ENCODE measurements at regions not wholly inside any gene's neighbourhood (a gene's known extent, or its start where the extent isn't known, plus 50 kb on each side); places are given as distances from the start of the nearest gene placed in this dataset.

- Histone ChIP-seq H2AFZ (replicated peaks; ENCODE audit: low read length, poor library complexity) (no peak overlapping the region), H3K18ac (ENCODE audit: low read depth, low read length) (no peak overlapping the region), H3K79me1 (ENCODE audit: low read depth in 1 of 2, low read length in 2 of 2) (no peaks in the 10 kb centered on the region), H2BK5ac (ENCODE audit: low read depth, low read length, poor library complexity, severe bottlenecking) (peak overlapping the region; percentile 2), H3K27me3 (ENCODE audit: control insufficient read depth, insufficient read depth, low read length) (no peaks in the 10 kb centered on the region), H2AK9ac (replicated peaks; ENCODE audit: low read depth, low read length, poor library complexity) (no peak overlapping the region), H3K56ac (ENCODE audit: extremely low read depth, insufficient read depth, low read length) (no peak overlapping the region), H4K8ac (ENCODE audit: low read depth in 2 of 2, low read length in 2 of 2) (no peak overlapping the region), H2AK5ac (ENCODE audit: low read depth, low read length) (no peak overlapping the region), H2BK15ac (ENCODE audit: low read depth, low read length) (no peak overlapping the region; the same call in 2 of the 3 replicates), H2BK120ac (ENCODE audit: low read depth, low read length) (peak overlapping the region; percentile 59; the same call in 1 of the 2 replicates), H3K4me1 (ENCODE audit: control insufficient read depth, insufficient read depth, low read length) (no peaks in the 10 kb centered on the region), H3K36me3 (ENCODE audit: control insufficient read depth, insufficient read depth, low read length) (no peaks in the 10 kb centered on the region), H3K27ac (ENCODE audit: insufficient read depth, low read length) (no peak overlapping the region), H3K9me3 (ENCODE audit: control insufficient read depth, insufficient read depth, low read length) (no peaks in the 10 kb centered on the region), H2BK20ac (ENCODE audit: low read depth, low read length) (peak overlapping the region; percentile 72; the same call in 1 of the 2 replicates), H3K4me3 (ENCODE audit: insufficient read depth, low read depth, low read length) (no peak overlapping the region), H3K9me1 (ENCODE audit: insufficient read depth, low read length) (no peaks in the 10 kb centered on the region), H3K4me2 (ENCODE audit: low read depth, low read length) (no peak overlapping the region), H4K20me1 (ENCODE audit: insufficient read depth, low read length) (no peaks in the 10 kb centered on the region), H4K5ac (ENCODE audit: low read depth, low read length) (no peak overlapping the region), H4K91ac (ENCODE audit: insufficient read depth, low read depth, low read length) (no peak overlapping the region; the same call in 1 of the 2 replicates), H3K9ac (ENCODE audit: low read depth, low read length) (no peak overlapping the region), H3K23ac (ENCODE audit: low read depth, low read length) (no peak overlapping the region), H3K4ac (ENCODE audit: low read depth, low read length) (no peak overlapping the region), H3K14ac (replicated peaks; ENCODE audit: low read depth, low read length) (0 out of 2 replicates have a peak overlapping the region, but pooled peaks have one; percentile 46)
- BruUV-seq (replicated peaks), result no TSS peak
- DNase-seq, result peak; percentile 50
- intact Hi-C loops (cut with micrococcal nuclease), result no loop called here
- WGBS, 2 experiments (ENCODE audit: extremely low coverage in 2 of 2, insufficient read length in 1 of 2), result no CpG with 5 or more reads among the region's 4 CpGs
- TF ChIP-seq SMC3 (IDR thresholded peaks at IDR 0.05; ENCODE audit: low read depth, low read length) (no peak), BHLHE40 (IDR thresholded peaks at IDR 0.05; ENCODE audit: low read depth, low read length) (no peak), MXI1 (IDR thresholded peaks at IDR 0.05; ENCODE audit: borderline replicate concordance, low read depth, low read length) (no peak), CEBPB (IDR thresholded peaks at IDR 0.05; ENCODE audit: low read depth, low read length) (no peak), RAD21 (IDR thresholded peaks at IDR 0.05; ENCODE audit: low read length) (no peak)
- ATAC-seq (ENCODE audit: low read depth), result peak; percentile 70
- ChIA-PET POLR2A (ENCODE audit: unreplicated experiment) (interaction anchor here (0.7 kb wide), 1 partner anchor 11 kb away, joined by 4 read pairs; no protein-coding TSS in a partner anchor), CTCF (no interaction called here)
- in situ Hi-C loops (cut with MboI; ENCODE audit: low sequenced_read_pairs), result no loop called here
- dilution Hi-C loops (cut with HindIII; ENCODE audit: low sequenced_read_pairs, unreplicated experiment), result no loop called here
These were observed 149.6 kb upstream of the MEOX2 start for GRCh38 chr7:15836041-15836440.
